NCI-H1092 (cell line): ENCODE measurements at regions not wholly inside any gene's neighbourhood (a gene's known extent, or its start where the extent isn't known, plus 50 kb on each side); places are given as distances from the start of the nearest gene placed in this dataset.

Experiments
- DNase-seq: peaks from one replicate; lab custom pipeline; 2025; lab: John Stamatoyannopoulos, UW

- DNase-seq: no peak
Observed at GRCh38 chr7:106482091-106482490, 178.9 kb downstream of the CCDC71L start.

GRCh38 chr7:106480616-106481031 lies 180.3 kb downstream of the CCDC71L start:
- DNase-seq: no peak

- no peak for DNase-seq
Observed at GRCh38 chr7:106480161-106480579, 180.8 kb downstream of the CCDC71L start.

- DNase-seq: no peak
Observed at GRCh38 chr7:106476751-106477150, 184.2 kb downstream of the CCDC71L start.

GRCh38 chr7:106472741-106473140 lies 188.0 kb upstream of the NAMPT start:
- no peak for DNase-seq

- DNase-seq: no peak
Observed at GRCh38 chr7:106471686-106472440, 187.1 kb upstream of the NAMPT start.

GRCh38 chr7:106471021-106471420 lies 186.2 kb upstream of the NAMPT start:
- DNase-seq: no peak

- DNase-seq: no peak
Observed at GRCh38 chr7:106466867-106467266, 182.1 kb upstream of the NAMPT start.

DNA sequence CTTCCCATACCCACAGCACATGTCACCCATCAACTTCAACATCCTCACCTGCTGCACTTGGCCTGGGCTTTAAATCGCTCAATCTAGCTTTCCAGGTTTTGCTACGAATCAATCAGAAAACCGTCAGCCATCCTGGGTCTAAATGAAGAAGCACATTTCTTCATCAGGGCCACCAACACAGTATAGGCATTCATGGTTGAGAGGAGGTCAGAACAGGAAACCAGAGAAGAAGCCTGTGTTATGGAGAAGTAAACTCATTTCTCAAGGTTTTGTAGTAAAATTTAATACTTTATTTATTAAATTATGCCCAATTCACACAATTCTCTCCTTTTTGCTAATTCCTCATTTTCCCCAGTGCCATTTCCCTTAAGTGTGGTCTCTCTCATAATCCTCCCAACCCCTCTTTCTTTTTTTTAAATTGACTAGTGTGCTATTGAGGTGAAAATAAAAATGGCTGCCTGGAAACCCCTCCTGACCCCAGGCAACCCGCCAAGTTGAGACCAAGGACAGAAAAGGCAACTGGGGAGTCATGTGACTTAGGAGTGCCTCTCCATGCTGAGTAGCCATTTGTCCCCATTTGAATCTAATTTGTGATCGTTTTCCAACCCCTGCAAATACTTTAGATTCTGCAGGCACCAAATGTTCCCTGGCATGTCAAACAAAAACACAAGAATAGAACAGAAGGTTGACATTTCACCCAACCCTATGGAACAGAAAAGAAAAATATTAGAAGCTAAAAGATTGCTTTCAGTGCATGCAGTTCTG lies 181.1 kb upstream of the NAMPT start:
- DNase-seq: no peak

GRCh38 chr7:106464651-106465050 lies 179.9 kb upstream of the NAMPT start:
- no peak for DNase-seq

DNA sequence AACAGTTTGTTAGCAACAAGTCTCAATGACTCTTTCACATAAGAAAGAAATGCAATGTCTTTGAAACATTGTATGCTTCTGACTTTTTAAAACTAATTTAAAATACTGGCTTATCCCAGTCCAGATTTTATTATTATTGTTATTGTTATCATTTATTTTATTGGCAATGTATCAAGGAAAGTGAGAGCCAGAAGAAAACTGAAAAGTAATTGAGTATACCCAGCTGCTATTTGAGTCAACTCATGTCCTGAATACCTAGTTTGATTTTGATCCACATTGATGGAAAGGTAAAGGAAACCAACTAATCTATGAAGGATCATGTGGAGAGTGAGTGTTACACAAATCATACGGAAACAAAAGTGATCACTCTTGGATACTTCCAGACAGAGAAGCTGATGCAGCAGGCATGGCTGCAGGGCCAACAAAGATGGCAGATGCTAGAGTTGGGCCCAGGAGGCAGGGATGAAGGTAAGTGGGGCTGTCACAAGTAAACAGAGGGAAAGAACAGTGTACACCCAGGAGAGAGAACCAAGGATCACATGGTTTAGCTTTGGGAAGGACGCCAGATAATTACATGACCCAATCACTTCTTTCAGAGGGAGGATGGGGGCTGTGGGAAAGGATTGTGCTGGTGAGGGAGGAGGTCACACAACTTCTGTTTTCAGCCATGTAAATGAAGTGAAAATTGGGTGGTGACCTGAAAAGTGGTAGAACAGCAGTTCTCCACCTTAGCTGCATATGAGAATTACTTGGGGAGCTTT lies 179.2 kb upstream of the NAMPT start:
- DNase-seq: no peak

DNA sequence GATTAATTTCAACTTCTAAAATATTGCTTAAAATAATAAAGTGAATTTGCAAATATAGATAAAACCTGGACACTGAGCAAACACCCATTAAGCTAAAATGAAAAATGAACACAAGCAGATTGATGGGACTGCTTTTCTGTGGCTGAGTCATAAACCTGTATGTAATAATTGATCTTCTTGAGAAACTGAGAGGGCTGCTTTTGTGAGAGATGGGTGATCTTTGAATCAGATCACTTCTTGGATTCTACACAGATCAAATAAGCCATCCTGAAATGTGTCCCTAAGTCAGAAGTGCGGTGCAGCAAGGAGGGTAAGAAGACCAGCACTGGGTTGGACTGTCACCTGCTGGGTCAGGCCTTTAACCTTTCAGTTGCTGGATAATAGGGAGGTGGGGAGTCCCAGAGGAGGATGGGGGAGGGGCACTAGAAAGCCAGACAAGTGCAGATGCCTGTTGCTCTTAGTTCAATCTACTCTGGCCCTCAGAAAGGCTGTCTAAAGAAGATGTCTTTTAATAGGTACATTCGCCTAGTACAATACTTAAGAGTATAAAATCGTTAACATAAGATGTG lies 178.2 kb upstream of the NAMPT start:
- no peak for DNase-seq

DNA sequence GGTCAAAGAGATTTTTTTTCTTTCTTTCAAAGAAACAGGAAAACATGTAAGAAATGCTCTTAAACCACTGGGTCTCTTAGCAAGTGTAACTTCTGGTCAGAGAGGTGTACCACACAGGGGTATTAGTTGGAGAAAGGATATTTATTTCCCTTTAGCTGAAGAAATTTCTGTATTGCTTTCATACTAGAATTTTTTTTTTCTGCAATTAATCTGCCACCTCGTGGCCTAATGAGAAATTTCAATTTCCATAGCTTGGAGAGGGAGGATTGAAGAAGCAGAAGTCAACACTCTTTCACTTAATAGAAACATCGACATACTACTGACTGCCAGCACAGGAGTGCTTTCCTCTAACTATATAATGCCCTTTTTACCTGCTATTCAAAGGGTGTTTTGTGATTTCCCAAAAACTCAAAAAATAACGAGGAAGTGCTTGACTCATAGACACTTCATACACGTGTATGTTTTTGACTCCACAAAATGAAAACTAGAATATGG lies 177.6 kb upstream of the NAMPT start:
- peak; percentile 9 for DNase-seq

DNA sequence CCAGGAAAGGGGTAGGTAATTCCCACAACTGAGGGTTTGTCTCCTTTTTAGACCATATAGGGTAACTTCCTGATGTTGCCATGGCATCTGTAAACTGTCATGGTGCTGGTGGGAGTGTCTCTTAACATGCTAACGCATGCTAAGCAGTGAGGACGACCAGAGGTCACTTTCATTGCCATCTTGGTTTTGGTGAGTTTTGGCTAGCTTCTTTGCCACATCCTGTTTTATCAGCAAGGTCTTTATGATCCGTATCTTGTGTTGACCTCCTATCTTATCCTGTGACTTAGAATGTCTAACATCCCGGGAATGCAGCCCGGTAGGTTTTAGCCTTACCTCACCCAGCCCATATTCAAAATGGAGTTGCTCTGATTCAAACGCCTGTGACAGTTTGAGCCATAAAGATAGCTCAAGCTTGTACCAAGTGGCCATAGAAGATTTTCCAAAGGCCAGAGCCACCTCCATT lies 176.0 kb upstream of the NAMPT start:
- DNase-seq: no peak

GRCh38 chr7:106459397-106460072 lies 174.8 kb upstream of the NAMPT start:
- no peak for DNase-seq

DNA sequence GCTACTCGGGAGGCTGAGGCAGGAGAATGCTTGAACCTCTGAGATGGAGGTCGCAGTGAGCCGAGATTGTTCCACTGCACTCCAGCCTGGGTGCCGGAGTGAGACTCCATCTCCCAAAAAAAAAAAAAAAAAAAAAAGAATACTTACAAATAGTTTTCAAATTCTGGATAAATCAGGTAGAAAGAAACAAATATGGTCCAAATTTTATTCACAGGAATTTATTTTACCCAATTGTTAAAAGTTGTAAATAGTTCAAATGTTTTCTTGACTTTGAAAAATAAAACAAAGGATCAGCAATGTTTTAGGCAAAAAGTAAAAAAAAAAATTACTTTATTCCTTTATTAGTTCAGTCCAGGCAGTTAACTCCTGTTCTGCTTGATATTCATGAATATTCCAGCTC lies 172.9 kb upstream of the NAMPT start:
- no peak for DNase-seq

- no peak for DNase-seq
Observed at GRCh38 chr7:106456329-106456728, 171.5 kb upstream of the NAMPT start.

- no peak for DNase-seq
Observed at GRCh38 chr7:106452031-106452851, 167.5 kb upstream of the NAMPT start.

DNA sequence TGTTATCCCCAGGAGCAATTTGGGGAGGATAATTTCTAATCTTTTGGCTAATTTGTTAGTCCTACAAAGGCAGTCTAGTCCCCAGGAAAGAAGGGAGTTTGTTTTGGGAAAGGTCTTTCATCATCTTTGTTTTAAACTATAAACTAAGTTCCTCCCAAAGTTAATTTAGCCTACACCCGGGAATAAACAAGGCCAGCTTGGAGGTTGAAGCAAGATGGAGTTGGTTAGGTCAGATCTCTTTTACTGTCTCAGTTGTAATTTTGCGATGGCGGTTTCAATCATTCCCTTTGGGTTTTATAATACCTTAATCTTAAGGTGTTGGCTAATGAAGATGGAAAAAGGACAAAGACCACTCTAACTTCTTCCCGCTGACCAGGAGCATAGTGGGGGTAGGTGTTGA lies 166.4 kb upstream of the NAMPT start:
- DNase-seq: no peak

GRCh38 chr7:106450716-106451115 lies 165.9 kb upstream of the NAMPT start:
- DNase-seq: no peak
